ENCODE measurements at regions not wholly inside any gene's neighbourhood (a gene's known extent, or its start where the extent isn't known, plus 50 kb on each side); places are given as distances from the start of the nearest gene placed in this dataset.

GRCh38 chr3:168417016-168417415, 321.3 kb upstream of the GOLIM4 start:
- CTCF ChIA-PET, result no interaction called here
- DNase-seq (ENCODE audit: low read depth, low spot score), result no peak
- POLR2A ChIA-PET, result no interaction called here

More at GRCh38 chr3:168417016-168417415, 321.3 kb upstream of the GOLIM4 start:
- no peak for ATAC-seq
- no peaks in the 10 kb centered on the region for H3K9me2 ChIP-seq (ENCODE audit: insufficient read depth)
- no TSS peak for BruUV-seq (replicated peaks)
- H3K79me2 ChIP-seq (ENCODE audit: insufficient read depth, low read length), result no peaks in the 10 kb centered on the region
- RAD21 ChIA-PET (ENCODE audit: low non-redundant PET in 1 of 2, low total read pairs in 2 of 2, uncharacterized antibody in 2 of 2, unreplicated experiment in 2 of 2), result no interaction called here
- no peaks in the 10 kb centered on the region for H3K4me1 ChIP-seq (ENCODE audit: control insufficient read depth in 1 of 2, insufficient read depth in 2 of 2, low read length in 2 of 2)
- no peak overlapping the region for H3K27ac ChIP-seq (ENCODE audit: low read depth, low read length)
- H4K20me1 ChIP-seq (ENCODE audit: insufficient read depth), result no peaks in the 10 kb centered on the region; the same call in 1 of the 2 replicates
- no peak overlapping the region for H2AFZ ChIP-seq (ENCODE audit: low read depth, low read length, poor library complexity, severe bottlenecking)
- H3K9ac ChIP-seq (ENCODE audit: low read length), result no peak overlapping the region
- H3K27me3 ChIP-seq (ENCODE audit: insufficient read depth, low read length), result peaks cover 16% of the 10 kb centered on the region; the same call in 1 of the 2 replicates
- intact Hi-C loops (cut with micrococcal nuclease), result no loop called here
- H3K4me2 ChIP-seq (ENCODE audit: low read length), result no peak overlapping the region
- no peaks in the 10 kb centered on the region for H3K36me3 ChIP-seq (ENCODE audit: control insufficient read depth in 1 of 2, insufficient read depth in 2 of 2, low read length in 2 of 2)
- no peaks in the 10 kb centered on the region for H3K9me3 ChIP-seq (ENCODE audit: control insufficient read depth in 1 of 2, insufficient read depth in 1 of 2, low read depth in 1 of 2, low read length in 2 of 2)
- no peak overlapping the region for H3K4me3 ChIP-seq (replicated peaks in 1 of 2; ENCODE audit: low read depth in 1 of 2, low read length in 2 of 2)
- TF ChIP-seq SP1 (IDR thresholded peaks at IDR 0.05; ENCODE audit: low read depth) (no peak), ELF1 (IDR thresholded peaks at IDR 0.05; ENCODE audit: borderline replicate concordance, low read depth) (no peak), SRF (IDR thresholded peaks at IDR 0.05; ENCODE audit: low read depth) (no peak), ZNF274 (IDR thresholded peaks at IDR 0.05; ENCODE audit: low read depth, low read length) (no peak), RAD21 (IDR thresholded peaks at IDR 0.05; ENCODE audit: low read depth) (no peak), JUND (IDR thresholded peaks at IDR 0.05) (no peak), CBX3 (IDR thresholded peaks at IDR 0.05; ENCODE audit: low read depth) (no peak), YY1 (IDR thresholded peaks at IDR 0.05; ENCODE audit: extremely low read depth, insufficient replicate concordance, low read depth, low read length) (no peak), MAX (IDR thresholded peaks at IDR 0.05) (no peak), ZBTB33 (IDR thresholded peaks at IDR 0.05; ENCODE audit: extremely low read depth, insufficient replicate concordance, low read length) (no peak), EGR1 (IDR thresholded peaks at IDR 0.05; ENCODE audit: low read depth) (no peak)
